HG03060 (cell line): ENCODE measurements at regions not wholly inside any gene's neighbourhood (a gene's known extent, or its start where the extent isn't known, plus 50 kb on each side); places are given as distances from the start of the nearest gene placed in this dataset.

Source experiments
- ATAC-seq: cut with Tn5 transposase; IDR thresholded peaks from one replicate; pipeline ENCODE4 v1.9.1; 2021; ENCODE audit warnings: low read depth, moderate number of reproducible peaks; ENCODE audit not compliant: unreplicated experiment

DNA sequence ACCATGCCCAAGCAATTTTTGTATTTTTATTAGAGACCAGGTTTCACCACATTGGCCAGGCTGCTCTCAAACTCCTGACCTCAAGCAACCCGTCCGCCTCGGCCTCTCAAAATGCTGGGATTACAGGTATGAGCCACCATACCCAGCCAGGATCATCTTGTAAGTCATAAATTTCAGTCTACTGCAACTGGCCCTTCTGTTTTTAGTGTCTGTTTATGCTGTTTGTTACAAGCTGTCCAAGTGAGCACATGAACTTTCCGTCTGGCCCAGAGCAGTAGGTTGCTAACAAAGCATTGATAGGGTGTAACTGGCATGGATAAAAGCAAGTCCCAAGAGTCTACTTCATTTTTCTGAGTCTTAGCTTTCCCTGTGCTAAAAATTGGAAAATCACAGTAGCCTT, 164.4 kb upstream of the NT5C1B start:
- ATAC-seq = no peak

DNA sequence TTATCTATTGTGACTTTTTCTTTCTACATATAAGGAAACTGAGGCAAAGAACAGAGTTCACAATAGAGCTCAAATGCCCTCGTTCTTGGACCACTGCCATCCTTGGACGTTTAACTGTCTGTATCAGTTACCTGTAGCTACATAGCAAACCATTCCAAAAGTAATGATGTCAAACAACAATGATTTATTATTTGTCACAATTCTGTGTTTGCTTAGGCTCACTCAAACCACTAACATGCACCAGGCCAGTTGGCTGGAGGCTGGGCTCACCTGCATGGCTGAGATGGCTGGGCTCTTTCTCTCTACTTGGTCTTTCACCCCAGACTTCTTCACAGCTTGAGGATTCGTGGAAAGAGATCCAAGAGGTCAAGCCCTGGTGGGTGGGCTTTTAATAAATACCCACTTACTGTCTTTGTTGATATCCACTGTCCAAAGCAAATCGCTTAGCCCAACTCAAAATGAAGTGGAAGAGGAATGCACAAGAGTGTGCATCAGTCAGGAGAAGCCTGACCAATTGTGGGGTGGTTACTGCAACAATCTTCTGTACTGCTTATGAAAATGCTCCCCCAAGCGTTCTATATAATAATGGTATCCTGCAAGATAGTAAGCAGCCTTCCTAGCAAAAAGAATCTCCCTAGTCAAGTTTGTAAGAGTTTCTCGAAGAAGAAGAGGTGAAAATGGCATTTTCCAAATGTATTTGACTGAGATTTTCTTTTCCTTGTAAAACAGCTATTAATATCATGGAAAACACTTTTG, 163.5 kb upstream of the NT5C1B start:
- ATAC-seq = no peak

DNA sequence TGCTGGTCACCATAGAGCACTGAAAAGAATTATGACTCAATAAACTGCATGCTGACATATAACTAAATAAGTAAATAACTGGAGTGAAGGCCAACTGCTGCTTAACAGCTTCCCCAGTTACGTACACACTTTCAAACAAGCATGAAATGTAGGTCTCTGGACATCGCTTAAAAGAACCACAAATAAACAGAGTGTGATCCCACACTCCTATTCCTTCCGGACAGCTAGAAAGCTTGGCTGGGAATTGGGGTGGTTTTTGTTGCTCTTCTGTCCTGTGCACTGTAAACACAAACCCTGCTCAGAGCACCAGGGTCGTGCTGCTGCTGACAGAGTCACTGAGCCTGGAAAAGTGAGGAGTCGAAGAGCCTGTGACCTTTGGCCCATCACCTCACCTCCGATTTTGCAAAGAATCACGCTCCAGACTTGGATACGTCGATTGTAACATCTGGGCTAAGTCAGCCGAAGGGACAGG, 162.7 kb upstream of the NT5C1B start:
- no peak for ATAC-seq

DNA sequence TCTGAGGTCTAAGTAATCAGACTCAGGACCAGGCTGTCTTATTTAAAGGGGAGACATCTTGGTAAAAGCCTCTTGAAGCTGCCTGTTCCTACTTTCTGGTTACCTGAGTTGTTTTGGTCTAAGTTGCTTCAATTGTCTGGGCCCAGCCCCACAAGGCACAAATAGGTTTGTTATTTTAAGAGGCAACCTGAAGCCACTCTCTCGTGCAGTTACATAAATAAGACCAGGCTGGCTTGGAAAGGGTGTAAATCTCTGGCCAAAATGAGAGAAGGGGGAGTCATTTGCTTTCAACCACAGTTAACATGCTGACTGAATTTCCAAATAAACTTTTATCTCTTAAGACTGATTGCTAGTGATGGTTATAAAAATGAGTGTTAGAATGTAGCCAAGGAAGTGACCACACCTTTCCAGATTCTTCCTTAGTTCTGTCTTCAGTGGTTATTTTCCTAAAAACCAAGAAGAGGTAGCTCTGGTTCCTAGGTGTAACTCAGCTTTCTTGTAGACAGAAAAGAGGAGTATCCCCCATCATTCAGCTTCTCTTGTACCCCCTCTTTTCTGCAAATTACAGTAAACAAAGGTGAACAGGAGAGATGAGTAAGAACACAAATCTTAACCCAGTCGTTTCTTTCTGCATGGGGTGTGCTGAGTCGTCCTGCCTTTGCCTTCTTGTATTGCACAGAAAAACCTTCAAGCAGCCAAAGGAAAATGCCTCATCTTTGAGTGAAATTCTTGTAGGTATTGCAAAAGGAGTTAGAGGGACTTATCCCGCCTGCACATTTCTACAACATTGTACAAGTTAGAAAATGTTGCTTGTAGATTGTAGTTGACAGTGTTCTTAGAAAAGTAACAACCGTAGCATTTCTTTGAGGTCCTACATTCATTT, 161.5 kb upstream of the NT5C1B start:
- ATAC-seq = no peak

DNA sequence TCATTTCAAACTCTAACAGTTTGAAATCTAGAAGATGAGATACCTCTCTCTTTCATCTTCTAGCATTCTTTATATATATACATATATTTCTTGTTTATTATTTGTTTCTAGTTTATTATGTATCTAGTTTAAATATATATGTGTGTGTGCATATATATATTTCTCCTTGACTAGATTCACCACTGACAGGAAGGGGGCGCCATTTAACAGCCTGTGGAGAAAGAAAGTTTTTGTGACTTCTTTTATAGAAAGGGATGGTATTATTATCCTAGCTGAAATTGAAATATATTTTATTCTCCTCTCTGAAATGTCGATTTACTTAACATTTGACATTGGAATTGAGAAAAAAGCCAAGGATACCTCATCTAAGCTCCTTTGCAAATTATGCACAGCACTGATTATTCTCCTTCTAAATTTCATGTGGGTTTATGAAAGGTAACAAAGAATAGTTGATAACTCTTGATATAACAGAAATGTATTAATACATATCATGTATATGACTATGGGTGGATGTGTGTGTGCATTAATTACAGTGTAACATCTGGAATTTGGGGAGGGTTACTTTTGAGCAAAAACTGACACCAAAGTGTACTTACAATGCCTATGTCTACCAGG, 160.7 kb upstream of the NT5C1B start:
- no peak for ATAC-seq

DNA sequence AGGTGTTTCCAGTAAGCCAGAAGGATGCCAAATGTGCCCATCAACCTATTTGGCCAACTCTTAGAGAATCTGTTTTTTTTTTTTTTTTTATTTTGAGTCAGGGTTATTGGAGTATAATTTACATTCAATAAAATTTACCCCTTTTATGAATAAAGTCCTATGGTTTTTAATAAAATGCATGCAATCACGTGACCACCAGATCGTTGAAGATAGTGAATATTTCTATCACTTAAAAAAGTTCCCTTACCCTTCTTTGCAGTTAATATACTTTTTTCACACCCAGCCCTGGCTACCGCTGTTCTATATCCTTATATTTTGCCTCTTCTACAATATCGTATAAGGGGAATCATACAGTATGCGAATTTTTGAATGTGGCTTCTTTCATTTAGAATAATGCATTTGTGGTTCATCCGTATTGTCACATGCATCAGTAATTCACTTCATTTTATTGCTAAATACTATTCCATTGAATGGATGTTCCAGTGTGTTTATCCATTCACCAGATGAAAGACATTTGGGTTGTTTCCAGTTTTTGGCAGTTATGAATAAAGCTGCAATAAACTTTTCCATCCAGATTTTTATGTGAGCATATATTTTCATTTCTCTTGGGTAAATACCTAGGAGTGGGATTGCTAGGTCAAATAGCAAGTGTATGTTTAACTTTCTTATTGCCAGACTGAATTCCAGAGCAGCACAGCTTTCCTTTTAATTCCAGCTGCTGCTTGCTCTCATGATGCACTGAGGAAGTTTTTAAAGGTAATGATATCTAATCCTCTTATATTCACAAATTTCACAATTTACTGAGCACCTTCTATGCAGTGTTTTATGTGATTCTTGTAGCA, 156.3 kb upstream of the NT5C1B start:
- ATAC-seq = no peak

DNA sequence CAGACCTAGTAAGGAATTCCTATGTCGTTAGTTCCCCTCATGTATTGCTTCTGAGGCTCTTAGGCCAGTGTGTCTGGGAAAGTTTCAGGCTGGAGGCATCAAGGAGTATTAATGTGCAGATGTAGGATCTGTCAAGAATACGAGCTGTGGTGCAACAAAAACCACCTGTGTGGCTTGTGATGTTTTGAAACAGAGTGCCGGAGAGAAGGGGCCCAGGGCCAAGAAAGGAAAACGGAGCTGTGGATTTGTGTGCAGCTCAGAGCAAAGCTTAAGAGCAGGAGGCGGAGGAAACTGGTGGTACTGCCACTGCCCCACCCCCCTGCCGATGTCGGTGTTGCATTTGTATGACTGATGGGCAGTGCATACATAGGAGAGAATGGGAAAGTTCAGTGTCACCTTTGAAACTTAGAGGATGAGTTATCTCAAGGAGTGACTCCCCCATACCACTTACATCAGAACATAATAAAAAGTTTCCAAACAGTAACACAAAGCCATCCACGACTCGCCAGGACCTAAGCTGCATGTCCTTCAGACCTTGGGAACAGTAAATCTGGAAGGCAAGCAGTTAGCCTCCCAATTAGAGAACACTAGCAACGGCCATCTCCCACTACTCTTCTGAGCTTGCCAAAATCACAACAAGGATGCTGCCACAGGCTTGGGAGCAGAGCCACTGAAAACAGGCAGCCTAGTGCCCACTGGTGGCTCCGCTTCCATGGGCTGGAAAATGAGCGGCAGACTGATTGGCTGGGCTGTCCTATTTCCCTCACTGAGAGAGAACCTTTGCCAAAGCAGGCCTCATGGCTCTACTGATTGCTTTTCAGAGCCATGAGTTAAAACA, 152.7 kb upstream of the NT5C1B start:
- no peak for ATAC-seq

DNA sequence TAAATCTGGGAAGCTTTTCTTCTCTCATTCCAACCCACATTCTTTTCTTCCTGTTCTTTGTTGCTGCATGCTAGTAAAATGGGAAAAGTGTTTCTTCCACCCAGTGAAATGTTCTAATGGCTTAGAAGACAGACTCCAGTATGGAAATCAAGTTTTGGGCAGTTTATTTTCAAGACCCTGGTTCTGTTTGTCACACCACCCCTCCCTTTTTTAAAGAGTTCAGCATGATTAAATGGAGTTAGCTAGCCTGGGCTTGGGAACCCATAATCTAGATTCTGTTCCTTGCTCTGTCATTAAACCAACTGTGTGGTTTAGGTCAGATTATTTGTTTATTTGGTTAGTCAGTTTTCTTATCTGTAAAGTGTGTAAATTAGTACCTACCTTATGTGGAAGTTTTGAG, 151.8 kb upstream of the NT5C1B start:
- ATAC-seq = no peak

DNA sequence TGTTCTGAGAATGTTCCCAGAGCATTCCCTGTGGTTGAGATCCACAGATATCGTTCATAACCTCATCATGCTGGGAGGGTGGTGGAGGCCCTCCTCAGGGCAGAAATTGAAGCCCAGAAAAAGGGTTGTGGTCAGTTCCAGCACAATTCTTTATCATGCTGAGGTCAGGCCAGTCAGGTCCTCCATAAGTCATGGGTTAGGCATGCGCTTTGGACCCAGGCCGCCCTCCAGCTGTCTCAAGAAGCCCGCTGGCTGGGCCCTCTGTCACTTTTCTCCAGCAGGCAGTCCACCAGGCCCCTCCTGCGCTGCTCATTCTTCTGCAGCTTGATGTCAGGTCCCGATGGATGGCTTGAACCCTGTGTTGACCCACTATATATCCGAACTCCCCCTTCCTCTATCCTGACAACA, 151.1 kb upstream of the NT5C1B start:
- no peak for ATAC-seq

DNA sequence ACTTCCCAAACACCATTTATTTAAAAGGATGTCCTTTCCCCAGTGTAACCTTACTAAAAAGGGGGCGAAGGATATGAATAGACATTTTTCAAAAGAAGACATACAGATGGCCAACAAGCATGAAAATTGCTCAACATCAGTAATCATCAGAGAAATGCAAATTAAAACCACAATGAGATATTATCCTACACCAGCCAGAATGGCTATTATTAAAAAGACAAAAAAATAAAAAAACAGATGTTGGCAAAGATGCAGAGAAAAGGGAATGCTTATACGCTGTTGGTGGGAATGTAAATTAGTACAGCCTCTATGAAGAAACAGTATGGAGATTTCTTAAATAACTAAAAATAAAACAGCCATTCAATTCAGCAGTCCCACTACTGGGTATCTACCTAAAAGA, 142.3 kb upstream of the NT5C1B start:
- ATAC-seq = no peak

DNA sequence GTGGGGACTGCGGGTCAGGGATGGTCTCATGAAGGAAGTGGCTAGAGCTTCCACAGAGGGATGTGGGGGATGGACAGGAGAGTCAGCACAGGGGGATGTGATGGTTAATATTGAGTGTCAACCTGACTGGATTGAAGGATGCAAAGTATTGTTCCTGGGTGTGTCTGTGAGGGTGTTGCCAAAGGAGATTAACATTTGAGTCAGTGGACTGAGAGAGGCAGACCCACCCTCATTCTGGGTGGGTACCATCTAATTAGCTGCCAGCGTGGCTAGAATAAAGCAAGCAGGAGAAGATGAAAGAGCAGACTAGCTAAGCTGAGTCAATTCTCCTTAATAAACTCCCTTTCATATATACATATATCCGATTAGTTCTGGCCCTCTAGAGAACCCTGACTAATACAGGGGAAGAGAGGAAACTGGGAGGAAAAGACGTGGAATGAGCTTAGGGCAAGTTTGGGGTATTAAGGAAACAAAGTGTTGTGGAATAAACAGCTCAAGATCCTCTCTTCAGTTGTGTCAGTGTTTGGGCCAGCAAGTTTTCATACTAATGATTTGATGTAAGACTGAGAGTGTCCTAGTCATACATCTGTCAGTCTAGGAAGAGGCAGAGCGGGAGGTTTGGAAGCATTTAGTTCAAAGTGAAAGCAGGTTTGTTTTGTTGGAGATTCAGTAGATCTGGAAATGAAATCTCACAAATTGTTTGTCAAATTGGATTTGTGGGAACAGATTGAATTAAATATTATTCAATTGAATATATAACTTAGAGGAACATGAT, 135.2 kb upstream of the NT5C1B start:
- ATAC-seq = no peak

DNA sequence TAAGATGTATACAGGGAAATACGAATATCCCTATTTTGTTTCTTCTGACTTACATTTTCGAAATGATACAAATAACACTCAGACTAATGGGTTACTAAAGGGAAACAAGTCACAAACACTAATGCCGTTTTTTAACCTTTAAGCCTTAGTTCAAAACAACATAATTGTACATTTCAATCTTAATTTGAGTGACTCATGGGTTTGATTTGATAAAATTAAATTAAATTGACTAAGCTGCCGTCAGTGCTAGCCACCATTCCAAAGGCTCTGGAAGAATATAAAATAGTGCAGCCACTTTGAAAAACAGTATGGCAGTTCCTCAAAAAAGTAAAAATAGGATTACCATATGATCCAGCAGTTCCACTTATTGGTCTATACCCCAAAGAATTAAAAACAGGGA, 133.8 kb upstream of the NT5C1B start:
- ATAC-seq = no peak

DNA sequence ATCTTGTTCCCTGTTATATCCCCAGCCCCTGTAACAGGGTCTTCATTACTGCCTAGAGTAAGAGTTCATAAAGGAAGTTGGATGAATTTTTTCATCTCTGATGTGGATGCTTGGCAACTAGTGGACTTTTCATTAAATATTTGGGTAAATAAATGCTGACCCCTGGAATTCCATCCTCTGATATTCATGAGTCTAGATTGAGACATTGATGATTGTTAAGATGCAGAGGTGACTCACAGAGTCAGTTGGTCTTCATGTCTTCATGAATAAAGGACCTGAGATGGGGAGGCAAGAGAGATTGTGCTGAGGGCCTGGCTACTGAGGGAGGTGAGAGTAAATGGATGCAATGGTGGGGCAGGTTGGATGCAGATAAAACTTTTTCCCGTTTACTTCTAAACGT, 132.7 kb upstream of the NT5C1B start:
- no peak for ATAC-seq

DNA sequence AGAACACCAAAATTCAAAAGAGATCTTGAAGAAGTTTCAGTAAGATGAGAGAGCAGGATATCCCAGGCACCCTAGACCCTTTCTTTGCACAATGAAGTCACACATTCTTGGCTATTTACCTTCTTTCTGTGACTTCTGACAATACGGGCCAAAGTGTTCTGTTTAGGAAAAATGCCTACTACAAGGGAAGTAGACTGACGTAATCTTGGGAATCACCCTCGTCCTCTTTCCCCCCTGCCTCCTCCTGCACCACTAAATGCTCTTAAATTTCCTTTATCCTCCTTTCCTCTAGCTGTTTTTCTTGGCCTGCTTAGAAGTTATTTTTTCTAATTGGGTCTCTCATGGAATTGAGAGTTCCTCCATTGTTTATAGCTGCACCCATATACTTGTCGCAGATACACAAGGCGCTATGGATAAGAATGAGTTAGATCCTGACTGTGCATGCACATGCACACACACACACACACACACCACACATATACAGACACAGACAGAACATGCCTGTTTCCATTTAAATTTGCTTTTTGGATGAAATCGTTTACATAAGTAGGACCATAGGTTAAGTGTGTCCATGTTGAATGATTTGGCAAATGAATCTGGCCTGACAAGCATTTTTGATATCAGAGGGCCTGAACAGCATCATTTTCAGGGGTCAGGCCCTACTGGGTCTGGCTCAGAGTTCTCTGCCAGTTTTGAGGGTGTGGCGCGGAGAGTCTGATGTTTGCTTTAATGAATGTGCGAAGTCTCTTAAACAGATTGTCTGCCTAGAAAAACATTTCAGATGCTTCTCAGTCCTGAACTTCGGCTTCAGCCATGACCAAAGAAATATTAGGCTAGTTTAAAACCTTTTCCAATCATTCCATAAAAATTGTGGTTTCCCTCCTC, 131.9 kb upstream of the NT5C1B start:
- ATAC-seq = no peak

DNA sequence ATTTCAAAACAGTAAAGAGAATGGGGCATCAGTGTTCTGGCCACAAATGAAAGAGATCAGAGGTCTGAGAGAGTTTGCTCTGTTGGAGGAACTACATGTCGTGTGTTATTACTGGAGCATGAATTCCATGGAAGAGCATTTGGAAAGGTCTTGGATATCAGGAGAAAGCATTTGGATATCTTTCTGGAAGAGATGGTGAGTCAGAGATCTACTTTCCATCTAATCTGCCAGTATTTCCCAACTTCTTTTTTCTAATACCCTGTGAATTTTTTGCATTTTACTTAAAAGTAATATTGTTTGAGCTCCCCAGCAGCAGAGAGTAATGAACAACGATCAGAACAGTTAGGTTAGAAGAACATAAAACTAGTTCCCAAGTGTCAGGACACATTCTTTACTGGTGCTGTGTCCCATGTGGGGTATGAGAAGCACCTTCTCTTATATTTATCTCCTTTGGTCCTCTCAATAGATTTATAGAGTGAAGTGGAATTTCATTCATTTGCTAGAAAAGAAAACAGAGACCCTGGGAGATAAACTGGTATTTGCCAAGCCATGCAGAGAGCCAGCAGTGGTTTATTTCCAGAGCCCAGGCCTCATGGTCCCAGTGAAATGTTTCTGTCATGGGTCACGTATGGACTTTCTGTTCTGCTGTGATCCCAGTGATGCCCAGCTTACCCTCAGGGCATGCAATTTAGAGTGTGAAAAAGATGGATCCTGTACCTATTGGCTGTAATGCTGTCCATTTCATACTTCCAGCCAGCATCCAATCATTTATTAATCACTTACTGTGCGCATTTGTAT, 130.8 kb upstream of the NT5C1B start:
- no peak for ATAC-seq

DNA sequence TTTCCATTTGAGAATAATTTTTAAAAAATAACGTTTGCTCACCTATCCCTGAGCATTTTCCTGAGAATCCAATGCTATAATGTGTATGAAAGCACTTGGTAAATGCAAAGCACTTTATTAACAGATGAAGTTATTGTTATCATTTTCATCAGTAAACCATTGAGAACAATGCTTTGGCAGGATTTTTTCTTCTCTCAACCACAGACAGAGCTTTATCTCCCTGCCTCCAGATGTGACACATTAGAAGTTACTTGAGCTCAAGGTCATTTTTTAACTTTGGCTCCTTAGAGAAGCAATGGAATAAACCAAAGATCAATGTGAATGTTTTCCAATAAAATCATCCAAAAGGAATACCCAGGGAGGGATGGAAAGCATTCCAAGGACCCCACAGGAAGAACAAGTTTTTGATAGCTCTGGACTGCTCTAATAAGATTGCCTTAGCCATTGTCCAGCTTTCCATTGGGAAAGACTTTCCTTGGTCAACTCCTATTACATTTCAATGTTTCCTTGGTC, 118.9 kb upstream of the NT5C1B start:
- ATAC-seq = no peak

DNA sequence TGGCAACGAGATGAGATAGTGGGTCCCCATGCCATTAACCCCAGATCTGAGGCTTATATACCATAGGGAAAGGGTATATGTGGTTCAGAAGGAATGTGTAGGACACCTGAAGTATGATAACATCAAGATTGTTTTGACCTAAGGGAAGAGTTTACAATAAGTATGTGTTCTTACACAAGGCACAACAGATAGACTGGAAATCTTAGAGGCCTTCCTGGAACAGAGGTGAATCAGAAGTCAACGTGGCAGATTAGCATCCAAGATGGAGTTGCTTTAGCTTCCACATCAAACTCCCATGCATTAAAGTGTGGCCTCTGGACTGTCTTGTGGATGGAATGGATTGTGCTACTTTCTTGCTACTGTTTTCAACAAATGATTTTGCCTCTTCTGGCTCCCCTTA, 116.6 kb upstream of the NT5C1B start:
- ATAC-seq = no peak
